ENCODE measurements at regions not wholly inside any gene's neighbourhood (a gene's known extent, or its start where the extent isn't known, plus 50 kb on each side); places are given as distances from the start of the nearest gene placed in this dataset.
"Not testable (repeated sequence)": the region's sequence is repeated elsewhere in the genome, so short reads cannot be mapped to it uniquely, and the experiment has no call there.

GRCh38 chr2:12452185-12452584, 264.6 kb upstream of the TRIB2 start:
- no peak for DNase-seq (ENCODE audit: low read depth)

GRCh38 chr2:12453731-12454130, 263.0 kb upstream of the TRIB2 start:
- DNase-seq (ENCODE audit: low read depth) = no peak

- DNase-seq (ENCODE audit: low read depth) = peak; percentile 25
Observed at GRCh38 chr2:12455661-12456060, 261.1 kb upstream of the TRIB2 start.

GRCh38 chr2:12456293-12457106, 260.2 kb upstream of the TRIB2 start:
- DNase-seq (ENCODE audit: low read depth) = peak; percentile 99

- no peak for DNase-seq (ENCODE audit: low read depth)
Observed at GRCh38 chr2:12457831-12458230, 258.9 kb upstream of the TRIB2 start.

GRCh38 chr2:12463189-12463588, 253.5 kb upstream of the TRIB2 start:
- no peak for DNase-seq (ENCODE audit: low read depth)

GRCh38 chr2:12465631-12466135, 251.1 kb upstream of the TRIB2 start:
- no peak for DNase-seq (ENCODE audit: low read depth)

- no peak for DNase-seq (ENCODE audit: low read depth)
Observed at GRCh38 chr2:12467303-12467702, 249.4 kb upstream of the TRIB2 start.

- DNase-seq (ENCODE audit: low read depth) = no peak
Observed at GRCh38 chr2:12469141-12469561, 247.6 kb upstream of the TRIB2 start.

- DNase-seq (ENCODE audit: low read depth) = not testable (repeated sequence)
Observed at GRCh38 chr2:12472265-12472664, 244.5 kb upstream of the TRIB2 start.

GRCh38 chr2:12478151-12479064, 238.3 kb upstream of the TRIB2 start:
- DNase-seq (ENCODE audit: low read depth) = no peak

GRCh38 chr2:12479065-12479601, 237.6 kb upstream of the TRIB2 start:
- DNase-seq (ENCODE audit: low read depth) = no peak

- no peak for DNase-seq (ENCODE audit: low read depth)
Observed at GRCh38 chr2:12484536-12485115, 232.1 kb upstream of the TRIB2 start.

- DNase-seq (ENCODE audit: low read depth) = no peak
Observed at GRCh38 chr2:12486205-12487118, 230.3 kb upstream of the TRIB2 start.

GRCh38 chr2:12487253-12488004, 229.3 kb upstream of the TRIB2 start:
- no peak for DNase-seq (ENCODE audit: low read depth)

GRCh38 chr2:12488352-12489318, 228.1 kb upstream of the TRIB2 start:
- no peak for DNase-seq (ENCODE audit: low read depth)

GRCh38 chr2:12490641-12491040, 226.1 kb upstream of the TRIB2 start:
- DNase-seq (ENCODE audit: low read depth) = no peak

GRCh38 chr2:12492360-12492759, 224.4 kb upstream of the TRIB2 start:
- DNase-seq (ENCODE audit: low read depth) = not testable (repeated sequence)

- DNase-seq (ENCODE audit: low read depth) = no peak
Observed at GRCh38 chr2:12493031-12493513, 223.7 kb upstream of the TRIB2 start.
